ENCODE measurements at regions not wholly inside any gene's neighbourhood (a gene's known extent, or its start where the extent isn't known, plus 50 kb on each side); places are given as distances from the start of the nearest gene placed in this dataset.
"Not testable (repeated sequence)": the region's sequence is repeated elsewhere in the genome, so short reads cannot be mapped to it uniquely, and the experiment has no call there.

GRCh38 chr14:19093227-19093626, 126.0 kb downstream of the POTEM start:
- not testable (repeated sequence) for TF ChIP-seq ILF3 (IDR thresholded peaks at IDR 0.05; ENCODE audit: borderline replicate concordance); HNRNPH1 (optimal IDR thresholded peaks at IDR 0.05; ENCODE audit: low read depth, low read length)
